GM18505 (cell line): ENCODE measurements at regions not wholly inside any gene's neighbourhood (a gene's known extent, or its start where the extent isn't known, plus 50 kb on each side); places are given as distances from the start of the nearest gene placed in this dataset.
"Not testable (repeated sequence)": the region's sequence is repeated elsewhere in the genome, so short reads cannot be mapped to it uniquely, and the experiment has no call there.

Experiments used
- ATAC-seq: cut with Tn5 transposase; IDR thresholded peaks from one replicate; pipeline ENCODE4 v1.9.1; 2021; ENCODE audit not compliant: unreplicated experiment
- POLR2A ChIP-seq: IDR thresholded peaks from 4 replicates; pipeline ENCODE4 v1.6.1; 2011; ENCODE audit warnings: borderline replicate concordance; ENCODE audit not compliant: insufficient read depth, insufficient read length; ENCODE audit errors: extremely low read depth

DNA sequence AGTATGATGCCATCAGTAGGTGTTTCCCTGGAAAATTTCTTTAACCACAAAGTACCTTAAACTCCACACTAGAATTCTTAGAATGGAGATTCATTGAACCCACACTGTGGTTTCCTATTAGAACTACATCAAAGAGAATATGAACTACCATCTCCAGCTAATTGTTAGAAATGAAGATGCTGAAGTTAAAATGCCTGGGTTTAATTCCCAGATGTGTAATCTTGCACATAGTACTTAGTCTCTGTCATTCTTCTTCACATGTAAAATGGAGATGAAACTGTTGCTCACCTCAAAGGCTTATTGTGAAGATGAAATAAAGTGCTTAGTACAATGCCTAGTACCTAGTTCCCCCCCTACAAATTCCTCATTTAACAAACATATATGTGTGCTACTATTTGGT, 303.3 kb upstream of the CCNG1 start:
- no peak for ATAC-seq
- no peak for TF ChIP-seq POLR2A

DNA sequence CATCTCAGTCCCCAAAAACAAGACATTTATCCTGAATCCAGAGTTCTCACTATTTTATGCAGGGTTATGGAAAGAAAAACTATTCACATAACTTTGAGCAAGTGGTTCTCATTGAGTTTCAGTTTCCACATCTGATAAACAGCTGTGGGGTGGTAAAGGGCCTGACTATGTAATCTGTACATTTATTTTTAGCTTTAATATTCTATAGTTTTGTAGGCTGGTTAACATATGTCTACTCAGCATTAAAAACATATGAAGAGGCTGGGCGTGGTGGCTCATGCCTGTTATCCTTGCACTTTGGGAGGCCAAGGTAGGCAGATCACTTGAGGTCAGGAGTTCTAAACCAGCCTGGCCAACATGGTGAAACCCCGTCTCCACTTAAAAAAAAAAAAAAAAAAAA, 301.5 kb upstream of the CCNG1 start:
- ATAC-seq = no peak

DNA sequence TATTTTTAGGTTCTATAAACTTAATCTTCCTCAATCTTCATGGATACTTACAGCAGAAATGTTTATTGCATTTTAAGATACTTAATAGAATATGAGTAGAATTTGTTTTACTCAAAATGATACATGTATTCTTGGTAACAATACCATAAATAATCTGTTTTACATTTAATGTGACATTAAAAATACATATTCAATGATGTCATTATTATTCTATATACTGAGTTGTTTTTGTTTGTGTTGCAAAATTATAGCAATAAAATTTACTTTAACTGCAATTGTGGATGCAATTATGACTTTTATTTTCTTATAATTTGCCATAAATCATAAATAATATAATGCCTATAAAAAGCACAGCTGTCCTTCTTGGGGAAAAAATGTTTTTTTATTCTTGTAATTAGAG, 275.9 kb upstream of the CCNG1 start:
- no peak for TF ChIP-seq POLR2A
- no peak for ATAC-seq

More for the DNA sequence above, 301.5 kb upstream of the CCNG1 start:
- TF ChIP-seq POLR2A = no peak

DNA sequence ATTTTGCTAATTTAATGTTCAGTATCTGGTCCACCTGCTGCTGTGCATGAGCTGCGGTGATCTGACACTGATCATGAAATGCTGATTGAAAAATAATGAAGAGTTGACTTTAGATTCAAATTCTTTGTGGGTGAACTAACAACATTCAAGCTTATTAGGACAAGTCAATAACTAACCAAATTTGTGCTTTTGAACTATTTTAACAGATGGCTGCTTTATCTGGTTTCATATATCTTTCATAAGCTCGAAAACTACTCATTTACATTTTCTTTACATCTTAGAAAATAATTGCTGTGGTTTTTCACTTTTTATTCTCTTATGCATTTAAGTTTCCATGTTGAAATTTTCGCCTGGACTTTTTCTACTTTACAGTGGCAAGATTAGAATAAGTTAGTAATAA, 274.8 kb upstream of the CCNG1 start:
- no peak for TF ChIP-seq POLR2A
- no peak for ATAC-seq

DNA sequence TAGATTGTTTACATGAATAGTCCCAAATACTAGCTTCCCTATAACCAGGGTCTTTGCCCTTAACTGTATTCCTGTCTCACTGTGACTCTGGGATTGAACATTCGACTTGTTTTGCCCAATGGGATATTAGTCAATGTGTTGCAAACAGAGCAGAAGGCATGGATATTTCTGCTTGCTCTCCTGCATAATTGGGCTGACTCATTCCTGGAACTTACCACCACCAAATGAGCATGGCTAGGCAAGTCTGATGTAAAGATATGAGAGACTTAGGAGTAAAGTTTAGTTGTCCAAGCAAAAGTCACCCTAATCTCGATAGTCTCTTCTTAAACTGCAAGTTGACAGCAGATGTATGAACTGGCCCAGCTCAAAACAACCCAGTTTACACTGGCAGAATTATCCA, 273.5 kb upstream of the CCNG1 start:
- ATAC-seq = no peak
- no peak for TF ChIP-seq POLR2A

DNA sequence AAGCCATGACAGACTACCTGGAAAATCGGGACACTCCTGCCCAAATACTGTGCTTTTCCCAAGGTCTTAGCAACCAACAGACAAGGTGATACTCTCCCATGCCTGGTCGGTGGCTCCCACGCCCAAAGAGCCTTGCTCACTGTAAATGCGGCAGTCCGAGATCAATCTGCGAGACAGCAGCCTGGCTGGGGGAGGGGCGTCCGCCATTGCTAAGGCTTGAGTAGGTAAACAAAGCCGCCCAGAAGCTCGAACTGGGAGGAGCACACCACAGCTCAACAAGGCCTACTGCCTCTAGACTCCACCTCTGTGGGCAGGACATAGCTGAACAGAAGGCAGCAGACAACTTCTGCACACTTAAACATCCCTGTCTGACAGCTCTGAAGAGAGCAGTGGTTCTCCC, 272.1 kb upstream of the CCNG1 start:
- TF ChIP-seq POLR2A = no peak
- ATAC-seq = no peak

DNA sequence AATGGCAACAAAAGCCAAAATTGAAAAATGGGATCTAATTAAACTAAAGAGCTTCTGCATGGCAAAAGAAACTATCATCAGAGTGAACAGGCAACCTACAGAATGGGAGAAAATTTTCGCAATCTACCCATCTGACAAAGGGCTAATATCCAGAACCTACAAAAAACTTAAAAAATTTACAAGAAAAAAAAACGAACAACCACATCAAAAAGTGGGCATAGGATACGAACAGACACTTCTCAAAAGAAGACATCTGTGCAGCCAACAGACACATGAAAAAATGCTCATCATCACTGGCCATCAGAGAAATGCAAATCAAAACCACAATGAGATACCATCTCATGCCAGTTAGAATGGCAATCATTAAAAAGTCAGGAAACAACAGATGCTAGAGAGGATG, 267.2 kb upstream of the CCNG1 start:
- ATAC-seq = not testable (repeated sequence)

DNA sequence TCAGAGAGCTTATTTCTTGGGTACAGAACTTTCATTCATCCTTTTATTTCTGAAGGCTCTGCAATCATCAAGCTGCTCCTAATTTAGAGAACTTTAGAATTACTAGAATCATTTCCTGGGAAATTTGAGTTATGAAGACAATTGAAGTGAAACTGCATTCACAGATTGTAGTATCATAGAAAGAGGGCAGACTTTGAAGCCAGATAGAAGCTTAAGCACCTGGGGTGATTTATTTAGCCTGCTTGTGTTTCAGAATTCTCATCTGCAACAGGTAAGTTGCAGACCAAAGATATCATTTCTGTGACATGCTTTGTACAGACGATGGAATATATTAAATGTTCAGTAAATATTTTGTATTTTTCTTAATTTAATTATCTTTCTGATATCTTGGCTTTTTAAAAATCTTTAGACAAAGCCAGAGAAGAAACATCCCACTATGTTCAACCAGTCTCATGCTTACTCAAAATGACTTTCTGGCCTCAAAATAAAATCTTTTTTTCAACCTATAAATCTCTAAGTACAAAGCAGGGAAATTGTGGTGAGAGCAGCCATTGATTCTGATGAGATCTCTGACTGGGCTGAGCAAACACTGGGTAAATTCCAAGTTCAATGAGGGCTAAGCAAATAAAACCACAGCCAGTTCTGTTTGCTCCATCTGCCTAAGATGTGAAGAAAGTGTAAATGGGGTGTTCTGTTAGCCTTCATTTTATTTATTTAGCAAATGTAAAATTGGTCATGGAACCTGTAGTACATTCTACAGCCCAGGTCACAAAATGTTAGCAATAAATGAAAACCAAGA, 264.7 kb upstream of the CCNG1 start:
- TF ChIP-seq POLR2A = no peak
- ATAC-seq = no peak

DNA sequence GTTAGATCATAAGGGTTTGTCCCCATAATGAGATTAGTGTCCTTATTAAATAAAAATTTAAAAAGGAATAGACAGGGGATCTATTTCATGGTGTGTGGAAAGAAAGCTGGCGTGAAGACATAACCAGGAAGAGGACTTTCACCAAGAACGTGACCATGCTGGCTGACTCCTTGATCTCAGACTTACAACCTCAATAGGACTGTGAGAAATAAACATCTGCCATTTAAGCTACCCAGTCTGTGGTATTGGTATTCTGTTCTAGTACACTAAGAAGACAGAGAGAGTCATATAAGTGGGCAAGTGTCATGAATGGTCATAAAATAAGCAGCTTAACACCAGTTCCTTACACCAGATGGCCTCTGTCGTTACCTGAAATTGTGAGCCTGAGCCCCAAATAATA, 259.4 kb upstream of the CCNG1 start:
- TF ChIP-seq POLR2A = no peak
- no peak for ATAC-seq

DNA sequence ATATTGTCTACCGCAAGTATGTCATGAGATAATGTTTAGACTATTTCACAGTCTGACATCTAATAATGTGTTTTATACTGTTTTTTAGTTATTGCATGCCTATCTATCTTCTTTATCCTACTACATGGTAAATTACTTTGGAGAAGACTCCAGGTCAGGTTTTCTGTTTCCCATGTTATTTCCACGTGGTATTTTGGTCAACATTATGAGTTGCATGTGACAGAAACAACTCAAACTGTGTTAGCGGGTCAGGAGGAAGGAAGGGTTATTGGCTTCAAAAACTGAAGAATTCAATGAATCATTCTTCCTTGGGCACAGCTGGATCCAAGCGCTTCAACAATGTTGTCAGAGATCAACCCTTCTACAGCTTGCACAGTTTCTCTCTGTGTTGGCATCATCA, 252.1 kb upstream of the CCNG1 start:
- no peak for TF ChIP-seq POLR2A
- ATAC-seq = no peak

DNA sequence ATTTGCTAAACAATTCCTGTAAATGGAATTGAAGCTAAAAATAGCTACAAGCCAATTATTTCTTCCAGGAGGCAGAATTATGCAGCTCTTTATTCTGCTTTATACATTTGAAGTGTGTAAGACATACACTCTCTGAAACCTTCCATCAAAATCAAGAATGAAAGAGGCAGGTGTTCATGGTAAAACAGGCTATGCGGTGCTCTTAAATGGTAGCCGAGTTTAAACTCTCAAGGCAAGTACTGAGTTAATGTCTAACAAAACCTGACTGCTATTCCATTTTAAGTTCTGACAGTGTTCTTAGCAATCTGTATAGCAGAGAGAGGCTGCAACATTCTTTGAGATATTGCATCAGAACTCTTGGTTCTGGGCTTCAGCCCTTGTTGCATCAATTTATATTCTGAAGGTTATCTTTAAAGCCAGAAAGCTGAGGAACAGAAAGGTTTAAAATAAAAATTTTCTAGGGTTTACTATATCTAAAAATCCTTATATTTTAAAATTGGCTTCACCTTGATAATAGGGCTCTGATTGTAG, 248.3 kb upstream of the CCNG1 start:
- no peak for TF ChIP-seq POLR2A
- ATAC-seq = no peak

DNA sequence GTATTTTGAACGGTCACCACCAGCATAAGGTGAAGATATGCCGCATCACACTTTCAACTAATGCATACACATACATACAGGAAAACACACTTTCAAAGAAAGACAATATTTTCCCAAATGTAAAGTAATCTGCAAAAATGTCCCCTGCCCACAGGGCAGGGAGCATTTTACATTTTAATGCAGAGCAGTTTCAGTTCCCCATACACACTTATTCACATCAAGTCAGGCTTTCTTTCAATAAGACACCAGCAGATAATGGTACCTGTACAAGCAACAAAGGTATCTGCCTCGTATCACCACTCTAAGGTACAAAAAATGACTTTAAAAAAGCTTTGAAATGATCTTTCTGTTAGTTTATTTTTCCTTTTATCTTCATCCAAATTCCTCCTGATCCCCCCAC, 247.1 kb upstream of the CCNG1 start:
- TF ChIP-seq POLR2A = no peak

DNA sequence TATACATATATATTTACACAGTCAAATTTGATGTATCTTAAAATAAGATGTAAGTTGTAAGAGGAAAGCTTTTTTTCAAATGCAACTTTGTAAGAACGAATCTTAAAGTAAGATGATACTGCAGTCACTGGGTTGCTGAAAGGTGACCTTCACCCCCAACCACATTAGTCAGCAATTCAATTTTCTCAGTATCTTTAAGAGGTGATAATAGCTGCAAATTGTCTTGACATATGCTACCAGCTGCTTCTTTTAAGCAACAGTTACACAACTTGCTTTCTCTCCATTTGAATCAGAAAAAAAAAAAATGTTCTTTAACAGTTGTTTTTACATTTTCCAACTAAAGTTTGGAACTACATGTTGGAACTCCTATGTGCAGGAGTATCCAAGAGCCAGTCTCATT, 246.6 kb upstream of the CCNG1 start:
- ATAC-seq = no peak
- TF ChIP-seq POLR2A = no peak

More for the DNA sequence above, 247.1 kb upstream of the CCNG1 start:
- ATAC-seq = peak; percentile 85

DNA sequence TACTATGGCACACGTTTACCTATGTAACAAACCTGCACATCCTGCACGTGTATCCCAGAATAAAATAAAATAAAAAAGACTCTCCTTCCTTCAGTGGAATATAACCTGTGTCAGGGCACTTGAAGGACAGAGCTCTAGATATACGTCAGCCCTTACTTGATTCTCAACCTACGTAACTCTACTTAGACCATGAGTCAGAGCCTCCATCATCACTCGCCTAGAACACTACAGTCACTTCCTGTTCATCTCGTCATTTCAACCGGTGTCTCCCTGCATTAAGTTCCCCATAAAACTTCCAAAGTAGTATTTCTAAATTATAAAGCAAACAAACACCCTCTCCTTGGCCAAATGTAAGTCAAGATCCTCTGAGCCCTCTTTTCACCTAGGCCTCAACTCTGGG, 243.5 kb upstream of the CCNG1 start:
- ATAC-seq = no peak
- no peak for TF ChIP-seq POLR2A

DNA sequence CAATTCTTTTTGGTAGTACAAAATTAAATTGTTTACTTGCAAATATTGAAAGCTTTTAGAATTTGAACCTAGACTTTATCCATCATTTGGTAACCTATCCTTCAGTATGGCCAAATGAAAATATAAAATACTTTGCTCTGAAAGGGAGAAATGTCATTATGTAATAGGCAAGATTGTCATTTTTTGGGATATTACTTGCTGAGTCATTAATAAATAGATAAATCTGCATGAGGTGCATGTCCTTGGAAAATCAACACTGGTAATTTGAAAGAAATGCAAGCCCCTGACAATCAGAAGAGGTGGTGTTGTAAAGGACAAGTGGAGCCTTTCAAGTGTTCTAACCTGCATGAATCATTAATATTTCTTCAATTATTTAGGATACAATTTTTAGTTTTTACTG, 231.8 kb upstream of the CCNG1 start:
- TF ChIP-seq POLR2A = no peak
- no peak for ATAC-seq
